GM19351 (cell line): ENCODE measurements at regions not wholly inside any gene's neighbourhood (a gene's known extent, or its start where the extent isn't known, plus 50 kb on each side); places are given as distances from the start of the nearest gene placed in this dataset.
"Not testable (repeated sequence)": the region's sequence is repeated elsewhere in the genome, so short reads cannot be mapped to it uniquely, and the experiment has no call there.

Experiments
- ATAC-seq: cut with Tn5 transposase; IDR thresholded peaks from one replicate; pipeline ENCODE4 v1.9.1; 2021; ENCODE audit warnings: mild to moderate bottlenecking, moderate library complexity; ENCODE audit not compliant: unreplicated experiment

DNA sequence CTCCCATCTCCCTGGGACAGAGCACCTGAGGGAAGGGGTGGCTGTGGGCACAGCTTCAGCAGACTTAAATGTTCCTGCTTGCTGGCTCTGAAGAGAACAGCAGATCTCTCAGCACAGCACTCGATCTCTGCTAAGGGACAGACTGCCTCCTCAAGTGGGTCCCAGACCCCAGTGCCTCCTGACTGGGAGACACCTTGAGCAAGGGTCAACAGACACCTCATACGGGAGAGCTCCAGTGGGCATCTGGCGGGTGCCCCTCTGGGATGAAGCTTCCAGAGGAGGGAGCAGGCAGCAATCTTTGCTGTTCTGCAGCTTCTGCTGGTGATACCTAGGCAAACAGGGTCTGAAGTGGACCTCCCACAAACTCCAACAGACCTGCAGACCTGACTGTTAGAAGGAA lies 436.7 kb upstream of the CHRM2 start:
- not testable (repeated sequence) for ATAC-seq

DNA sequence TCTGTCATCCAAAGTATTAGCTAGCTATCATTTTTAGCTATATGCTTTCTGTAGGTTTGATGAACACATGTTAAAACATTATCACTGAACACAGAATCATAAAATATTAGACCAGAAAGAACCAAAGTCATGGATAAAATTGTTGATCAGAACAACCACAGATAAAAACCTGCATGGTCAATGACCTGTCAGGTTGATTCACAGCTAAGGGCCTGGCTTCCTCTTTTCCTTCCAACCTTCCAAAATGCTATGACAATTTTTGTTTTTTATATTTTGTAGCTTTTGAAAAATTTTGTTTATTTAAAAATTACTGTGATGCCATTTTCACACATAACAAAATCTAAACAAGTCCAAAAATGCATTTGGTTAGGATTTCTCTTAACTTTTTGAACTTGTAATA lies 444.4 kb upstream of the CHRM2 start:
- no peak for ATAC-seq

DNA sequence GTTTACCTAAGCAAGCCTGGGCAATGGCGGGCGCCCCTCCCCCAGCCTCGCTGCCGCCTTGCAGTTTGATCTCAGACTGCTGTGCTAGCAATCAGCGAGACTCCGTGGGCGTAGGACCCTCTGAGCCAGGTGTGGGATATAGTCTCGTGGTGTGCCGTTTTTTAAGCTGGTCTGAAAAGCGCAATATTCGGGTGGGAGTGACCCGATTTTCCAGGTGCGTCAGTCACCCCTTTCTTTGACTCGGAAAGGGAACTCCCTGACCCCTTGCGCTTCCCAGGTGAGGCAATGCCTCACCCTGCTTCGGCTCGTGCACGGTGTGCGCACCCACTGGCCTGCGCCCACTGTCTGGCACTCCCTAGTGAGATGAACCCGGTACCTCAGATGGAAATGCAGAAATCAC lies 442.6 kb upstream of the MTPN start:
- ATAC-seq, result not testable (repeated sequence)

DNA sequence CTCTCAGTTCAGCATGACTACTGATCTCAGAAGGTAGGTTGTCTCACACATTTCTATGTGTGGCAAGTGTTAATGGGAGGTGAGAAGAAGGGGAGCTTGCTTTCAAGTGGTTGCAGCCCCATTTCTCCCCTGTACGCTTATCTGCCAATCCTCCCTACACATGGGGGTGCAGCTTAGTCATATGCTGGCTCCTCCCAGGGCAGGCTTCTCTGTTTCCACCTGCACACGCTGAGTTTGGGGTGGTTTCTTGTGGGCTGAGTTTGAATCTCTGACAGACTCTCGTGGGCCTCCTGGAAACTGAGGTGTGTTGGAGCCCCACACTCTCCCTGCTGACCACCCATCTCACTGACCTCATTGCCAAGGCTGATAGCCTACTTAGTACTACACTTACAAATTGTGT lies 435.8 kb upstream of the MTPN start:
- no peak for ATAC-seq

DNA sequence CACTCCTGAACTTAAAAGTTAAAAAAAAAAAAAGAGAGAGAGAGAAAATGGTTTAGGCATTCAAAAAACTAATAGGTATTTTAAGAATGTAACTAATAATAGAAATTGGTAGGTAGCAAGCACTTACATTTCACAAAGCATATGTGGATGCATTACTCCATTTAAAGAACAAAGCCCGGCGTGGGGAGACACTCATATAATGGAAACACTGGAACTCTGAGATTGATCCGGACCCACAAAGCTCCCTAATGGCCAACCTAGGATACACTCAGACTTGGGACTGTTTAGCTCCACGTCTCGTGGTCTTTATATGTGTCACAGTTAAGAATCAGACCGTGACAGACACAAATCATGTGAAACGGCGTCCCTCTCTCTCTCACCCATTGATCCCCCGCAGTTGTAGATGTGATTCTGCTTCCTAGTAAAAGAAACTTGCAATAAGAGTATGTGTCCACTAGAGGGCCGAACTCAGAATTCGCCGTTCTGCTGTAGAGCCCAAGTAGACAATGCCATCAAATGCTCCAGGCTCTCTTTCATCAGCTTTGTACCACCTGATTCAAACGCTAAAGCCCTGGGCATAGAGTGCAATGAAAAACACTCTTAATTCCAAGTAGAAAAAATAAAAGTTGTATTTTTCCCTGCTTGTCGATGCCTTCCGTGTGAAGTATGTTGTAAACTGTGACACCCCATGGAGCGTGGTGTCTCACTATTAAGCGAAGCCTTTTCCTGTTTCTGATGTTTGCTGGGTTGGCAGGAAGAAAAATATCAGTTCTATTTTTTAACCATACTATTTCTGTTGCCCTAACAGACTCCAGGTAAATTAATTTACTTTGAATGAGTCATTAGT lies 429.0 kb upstream of the MTPN start:
- ATAC-seq, result peak; percentile 98

DNA sequence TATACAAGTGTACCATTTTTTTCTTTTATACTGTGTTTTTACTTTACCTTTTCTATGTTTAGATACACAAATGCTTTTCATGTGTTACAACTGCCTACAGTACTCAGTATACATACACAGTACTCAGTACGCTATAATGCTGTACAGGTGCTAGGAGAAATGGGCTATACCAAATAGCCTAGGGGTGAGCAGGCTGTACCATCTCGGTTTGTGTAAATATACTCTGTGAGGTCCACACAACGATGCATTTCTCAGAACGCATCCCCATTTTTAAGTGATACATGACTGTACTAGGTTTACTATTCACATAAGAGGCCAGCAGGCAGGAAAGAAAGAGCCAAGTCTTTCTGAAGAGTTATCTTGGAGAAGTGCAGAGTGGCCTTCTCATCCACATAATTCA lies 426.4 kb upstream of the MTPN start:
- no peak for ATAC-seq

DNA sequence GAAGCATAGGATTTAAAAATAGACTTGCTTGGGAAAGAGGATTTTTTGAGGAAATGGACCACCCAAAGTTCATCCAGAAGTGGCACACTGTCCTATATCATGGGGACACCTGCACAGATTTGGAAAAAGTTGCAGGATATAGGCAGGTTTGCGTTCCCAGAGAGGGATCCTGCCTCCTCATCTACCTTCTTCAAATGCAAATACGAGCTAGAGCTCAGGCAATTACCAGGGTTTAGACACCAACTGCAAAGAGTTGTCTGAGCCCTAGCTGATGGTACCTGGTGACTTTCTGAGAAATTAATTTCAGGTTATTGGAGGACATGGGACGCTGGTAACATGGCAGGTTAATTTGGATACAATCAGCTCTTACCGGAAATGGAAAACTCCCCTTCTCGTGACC lies 423.7 kb upstream of the MTPN start:
- no peak for ATAC-seq

DNA sequence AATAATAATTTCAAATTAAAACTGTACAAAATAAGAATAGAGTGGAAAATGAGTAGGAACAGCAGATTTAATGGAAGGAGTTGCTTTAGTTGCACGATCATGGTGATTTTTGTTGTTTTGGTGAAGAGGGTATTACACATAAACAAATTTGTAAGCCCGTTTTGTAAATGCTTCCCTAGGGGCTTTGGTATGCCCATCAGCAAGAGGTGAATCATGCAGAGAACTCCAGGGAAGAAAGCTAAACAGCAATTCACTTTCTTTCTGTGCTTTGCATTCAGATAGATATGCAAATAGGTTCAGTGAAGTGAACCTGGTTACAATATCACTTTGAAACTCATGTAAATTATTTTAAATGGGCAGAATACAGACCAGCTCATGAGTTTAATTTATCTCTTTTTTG lies 422.2 kb upstream of the MTPN start:
- no peak for ATAC-seq

DNA sequence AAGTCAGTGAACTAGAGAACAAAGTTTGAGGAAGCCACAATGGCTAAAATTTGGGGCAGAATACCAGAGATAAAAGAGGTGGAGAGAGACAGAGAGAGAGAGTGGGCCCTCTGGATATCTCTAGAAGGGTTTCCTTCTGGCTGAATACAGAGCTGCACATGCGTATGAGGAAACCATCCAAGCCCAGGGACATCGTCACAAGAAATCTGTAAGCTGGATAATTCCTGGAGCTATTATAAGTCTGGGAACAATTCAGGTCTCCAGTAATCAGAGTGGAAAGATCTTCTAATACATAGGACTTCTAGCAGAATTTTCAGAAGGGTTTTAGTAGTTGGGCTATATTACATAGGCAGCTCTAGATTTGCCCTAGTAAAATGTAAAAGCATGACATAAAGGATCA lies 415.7 kb upstream of the MTPN start:
- ATAC-seq, result no peak

DNA sequence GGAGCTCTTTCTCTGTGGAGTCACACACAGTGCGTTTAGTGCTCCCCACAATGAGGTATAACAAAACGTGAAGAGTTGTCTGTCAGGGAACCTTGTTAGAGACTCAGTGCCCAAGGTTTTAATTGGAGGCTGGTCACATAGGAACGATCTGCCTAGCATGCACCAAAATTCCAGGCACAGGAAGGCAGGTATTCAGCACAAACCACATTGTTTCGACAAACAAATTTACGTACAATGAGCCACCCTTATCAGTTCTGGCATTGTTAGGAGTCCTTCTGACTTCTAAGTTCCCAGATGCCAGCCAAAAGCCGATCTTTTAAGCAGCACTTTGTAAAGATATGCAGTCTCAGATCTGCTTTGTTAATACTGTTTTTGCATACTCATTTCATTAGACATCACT lies 414.2 kb upstream of the MTPN start:
- no peak for ATAC-seq

DNA sequence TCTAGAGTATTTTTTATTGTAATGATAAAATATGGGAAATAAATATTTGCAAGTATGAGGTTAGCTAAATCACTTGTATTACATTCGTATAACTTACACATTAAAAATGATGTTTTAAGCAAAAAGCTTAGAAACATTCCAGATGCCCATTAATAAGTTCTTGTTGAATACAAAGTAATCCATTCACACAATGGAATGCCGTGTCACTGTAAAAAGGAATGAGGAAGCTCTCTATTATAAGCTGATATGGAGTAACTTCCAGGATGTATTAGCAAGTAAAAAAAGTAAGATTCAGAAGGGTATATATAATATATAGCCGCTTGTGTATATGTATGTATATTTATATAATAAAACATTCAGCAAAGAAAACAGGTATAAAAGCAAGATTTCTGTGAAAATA lies 412.8 kb upstream of the MTPN start:
- no peak for ATAC-seq

DNA sequence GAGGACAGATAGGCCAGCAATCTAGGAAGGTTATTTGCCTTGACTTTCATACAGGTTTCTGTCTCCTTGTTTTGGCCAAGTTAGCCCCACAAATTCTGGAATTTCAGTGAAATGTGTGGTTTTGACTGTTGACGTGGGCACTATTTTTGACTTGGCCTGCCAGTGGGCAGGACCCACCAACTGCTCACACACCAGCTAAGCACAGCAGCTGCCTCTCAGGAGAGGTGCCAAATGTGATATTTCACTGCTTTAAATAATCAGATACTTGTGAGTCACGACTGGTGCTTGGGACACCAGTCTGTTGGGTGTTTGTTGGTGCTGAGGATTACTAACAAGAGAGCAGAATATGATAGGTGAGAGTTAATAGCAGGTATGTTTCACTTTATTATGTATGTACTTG lies 409.7 kb upstream of the MTPN start:
- ATAC-seq, result no peak

DNA sequence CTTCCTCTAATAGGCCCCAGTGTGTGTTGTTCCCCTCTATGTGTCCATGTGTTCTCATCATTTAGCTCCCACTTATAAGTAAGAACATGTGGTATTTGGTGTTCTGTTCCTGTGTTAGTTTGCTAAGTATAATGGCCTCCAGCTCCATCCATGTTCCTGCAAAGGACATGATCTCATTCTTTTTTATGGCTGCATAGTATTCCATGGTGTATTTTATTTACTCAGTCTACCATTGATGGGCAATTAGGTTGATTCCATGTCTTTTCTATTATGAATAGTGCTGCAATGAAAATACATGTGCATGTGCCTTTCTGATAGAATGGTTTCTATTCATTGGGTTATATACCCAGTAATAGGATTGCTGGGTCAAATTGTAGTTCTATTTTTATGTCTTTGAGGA lies 394.2 kb upstream of the MTPN start:
- not testable (repeated sequence) for ATAC-seq

DNA sequence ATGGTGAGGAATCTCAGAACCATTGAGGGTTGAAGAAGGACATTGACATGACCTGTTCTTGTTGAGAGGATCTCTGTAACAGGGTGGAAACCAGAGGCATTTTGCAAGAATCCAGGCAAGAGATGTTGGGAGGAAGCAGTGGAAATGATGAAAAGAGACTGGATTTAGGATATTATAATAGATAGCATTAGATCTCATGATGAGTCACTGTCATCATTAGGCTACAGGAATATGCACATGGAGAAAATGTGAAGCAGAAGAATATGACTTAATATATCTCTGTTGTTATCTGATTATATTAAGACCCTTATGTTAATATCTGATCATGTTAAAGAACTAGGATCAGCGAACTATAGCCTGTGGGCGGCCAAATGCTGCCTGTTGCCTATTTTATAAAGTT lies 393.0 kb upstream of the MTPN start:
- no peak for ATAC-seq

DNA sequence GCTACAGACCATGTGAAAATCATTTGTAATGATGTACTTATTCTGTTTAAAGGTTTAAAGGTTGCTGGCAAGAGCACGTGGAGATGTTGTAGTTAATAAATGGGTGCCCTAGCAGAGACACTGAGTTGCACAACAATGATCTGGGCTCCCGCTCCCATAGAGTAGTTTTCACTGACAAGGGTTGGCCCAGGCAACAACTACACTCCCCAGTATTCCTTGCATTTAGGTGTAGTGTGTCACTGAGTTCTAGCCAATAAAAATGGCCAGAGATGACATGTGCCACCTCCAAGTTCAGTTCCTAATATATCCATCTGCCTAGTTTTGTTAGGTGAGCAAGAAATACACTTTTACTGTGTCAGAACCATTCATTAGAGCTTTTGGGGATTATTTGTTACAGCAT lies 392.1 kb upstream of the MTPN start:
- ATAC-seq, result no peak

DNA sequence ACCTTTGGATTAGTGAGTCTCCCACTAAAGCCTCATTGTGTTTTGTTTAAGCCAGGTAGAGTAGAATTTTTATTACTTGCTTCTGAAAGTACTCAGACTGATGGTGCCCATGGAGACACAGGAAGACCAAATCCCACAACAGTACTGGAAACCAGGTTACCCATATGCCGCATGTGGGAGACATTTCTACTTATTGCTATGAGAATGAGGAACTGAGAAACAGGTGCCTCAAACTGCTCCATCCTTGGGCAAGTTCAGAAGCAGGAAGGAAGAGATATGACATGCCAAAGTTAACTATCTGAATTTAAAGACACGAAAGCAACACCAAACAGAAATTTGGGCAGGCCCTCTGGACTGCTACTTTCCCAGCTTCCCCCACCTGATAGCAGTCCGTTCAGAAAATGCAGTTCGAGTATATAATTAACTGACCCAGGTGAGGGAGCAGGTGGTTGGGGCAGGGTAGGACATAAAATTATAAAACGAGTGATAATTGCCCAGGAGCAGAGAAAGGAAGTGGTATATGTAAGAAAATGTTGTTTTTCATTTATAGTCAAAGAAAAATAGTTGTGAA lies 382.3 kb upstream of the MTPN start:
- ATAC-seq, result peak; percentile 95

DNA sequence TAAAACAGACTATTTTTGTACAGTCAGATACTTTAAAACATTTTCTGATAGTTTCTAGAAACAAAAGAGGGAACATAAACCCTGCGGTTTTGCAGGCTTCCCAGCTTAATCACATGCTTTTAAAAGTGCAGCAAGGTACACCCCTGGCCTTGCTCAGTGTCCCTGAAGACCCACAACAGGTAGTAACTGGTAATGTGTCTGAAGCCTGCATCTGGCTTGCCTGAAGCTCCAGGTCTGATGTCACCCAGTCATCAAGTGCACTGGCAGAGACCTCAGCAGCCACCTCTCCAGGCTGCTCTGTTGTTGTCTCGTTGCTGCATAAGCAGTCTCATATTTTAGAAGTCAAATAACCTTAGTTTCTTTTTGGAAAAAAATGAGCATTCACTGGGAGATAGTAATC lies 376.1 kb upstream of the MTPN start:
- peak; percentile 67 for ATAC-seq

DNA sequence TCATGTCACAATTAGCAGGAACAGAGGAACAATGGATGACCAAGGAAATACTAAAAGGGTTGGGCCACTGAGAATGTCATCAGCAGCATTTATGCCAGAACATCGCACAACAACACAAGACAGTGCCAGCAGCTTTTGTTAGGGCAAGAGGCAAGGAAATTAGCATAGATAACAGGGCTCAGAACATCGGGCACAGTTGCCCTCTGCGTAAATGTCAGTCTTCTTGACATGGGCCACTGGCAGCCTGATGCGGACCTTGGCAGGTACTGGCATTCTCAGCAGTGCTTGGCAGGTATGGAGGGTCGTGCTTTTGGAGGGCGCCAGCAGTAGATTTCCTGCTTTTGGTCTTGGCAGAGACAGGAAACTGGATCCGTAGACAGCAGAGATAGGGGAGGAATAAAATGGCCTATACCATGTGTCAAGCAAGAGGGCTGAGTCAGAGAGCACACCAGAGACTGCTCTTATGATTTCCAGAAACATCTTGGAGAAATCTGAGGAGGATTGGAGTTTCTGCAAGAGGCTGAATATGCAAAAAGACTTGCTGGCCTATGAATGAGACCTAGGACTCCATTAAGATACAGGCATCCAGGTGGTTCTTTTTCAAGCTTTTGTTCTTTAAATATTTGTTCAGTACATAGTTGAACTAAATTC lies 371.5 kb upstream of the MTPN start:
- ATAC-seq, result no peak

DNA sequence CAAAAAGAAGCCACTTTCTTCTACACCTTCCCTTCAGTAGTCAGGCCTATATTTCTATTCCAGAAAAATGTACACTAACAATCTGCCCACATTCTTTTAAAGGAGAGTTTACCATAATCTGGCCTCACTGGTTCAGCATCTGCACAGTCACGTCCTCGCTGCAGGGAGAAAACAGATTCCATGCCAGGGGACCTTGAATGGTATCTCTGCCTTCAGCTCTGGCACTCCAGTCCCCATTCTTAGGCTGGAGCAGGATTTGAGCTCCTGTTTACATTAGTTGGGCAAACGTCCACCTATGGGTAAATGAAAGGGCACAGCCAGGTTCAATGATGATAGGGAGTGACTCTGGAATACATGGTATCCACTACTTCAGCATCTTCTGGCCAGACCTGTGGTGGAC lies 371.0 kb upstream of the MTPN start:
- no peak for ATAC-seq

DNA sequence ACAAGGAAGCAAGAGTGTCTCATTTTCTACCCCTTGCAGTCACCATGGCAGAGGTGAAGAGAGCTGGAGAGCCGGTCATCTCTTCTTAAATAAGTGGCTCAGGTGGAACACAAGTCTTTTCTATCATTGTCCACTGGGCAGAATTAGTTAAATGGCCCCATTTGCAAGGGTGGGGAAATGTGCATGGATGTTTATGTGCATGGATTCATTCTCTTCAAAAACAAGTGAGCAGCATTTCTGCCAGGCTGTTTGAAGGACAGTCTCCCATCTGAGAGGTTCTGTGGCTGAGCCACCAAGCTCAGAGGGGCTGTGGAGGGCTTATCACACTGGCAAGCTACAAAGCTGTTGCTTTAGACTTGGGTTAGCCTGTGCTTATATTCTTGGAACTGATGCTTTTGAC lies 370.3 kb upstream of the MTPN start:
- no peak for ATAC-seq

DNA sequence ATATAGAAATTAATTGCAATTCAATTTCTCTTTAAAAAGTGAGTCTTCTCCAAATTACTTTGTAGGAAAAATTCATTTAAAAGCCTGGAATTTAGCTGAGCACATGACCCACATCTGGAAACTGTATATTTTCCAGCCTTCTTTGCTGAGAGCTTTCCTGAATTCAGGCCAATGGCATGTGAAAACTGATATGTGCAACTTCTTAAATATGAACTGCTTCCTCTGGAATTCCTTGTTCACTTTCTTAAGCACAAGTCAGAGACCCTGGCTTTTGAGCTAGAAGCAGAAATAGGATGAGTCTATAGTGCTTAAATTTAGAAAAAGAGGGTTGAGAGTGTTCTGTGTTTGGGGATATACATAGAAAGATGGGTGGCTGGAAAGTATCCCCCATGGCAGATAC lies 365.1 kb upstream of the MTPN start:
- ATAC-seq, result no peak

DNA sequence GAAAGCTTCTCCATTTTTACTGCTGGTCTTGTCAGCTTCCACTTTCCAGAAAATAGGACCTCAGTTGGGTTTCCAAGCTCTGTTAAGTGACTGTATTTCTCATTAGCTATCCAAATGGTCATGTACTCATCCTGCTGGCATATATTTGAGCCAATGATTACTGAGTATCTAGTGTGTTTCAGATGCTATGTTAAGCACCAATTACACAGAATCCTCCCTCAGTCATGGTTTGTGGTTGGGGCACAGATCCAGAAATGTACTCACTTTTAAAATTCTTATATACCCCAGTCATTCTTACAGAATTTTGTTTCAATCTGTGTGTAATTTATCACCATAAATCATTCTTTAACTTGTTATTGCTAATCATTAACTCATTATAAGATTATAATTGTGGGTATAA lies 362.3 kb upstream of the MTPN start:
- no peak for ATAC-seq
